Stimulated activated naive CD8-positive, alpha-beta T cell treated with anti-CD3 and anti-CD28 coated beads, Interleukin-15, amount 100 ng/mL, for 72 hours (primary cell): ENCODE measurements at regions not wholly inside any gene's neighbourhood (a gene's known extent, or its start where the extent isn't known, plus 50 kb on each side); places are given as distances from the start of the nearest gene placed in this dataset.

Experiments
- ATAC-seq: fragments of 150-1000 bp; cut with Tn5 transposase; 2 replicates; pipeline ENCODE4 v1.10.0; 2021; ENCODE audit warnings: mild to moderate bottlenecking, moderate library complexity
- DNase-seq, 2 donors: peaks; one replicate each; pipeline ENCODE4 v3.0.0; 2021 to 2022
- H3K27ac Mint-ChIP-seq, 2 donors: one replicate each; pipeline ENCODE4 v1.8.0; 2022; ENCODE audit warnings: mild to moderate bottlenecking in 2 of 2, mixed read lengths in 2 of 2, moderate library complexity in 2 of 2
- H3K27me3 Mint-ChIP-seq: one replicate; pipeline ENCODE4 v1.8.0; 2022; ENCODE audit warnings: mixed read lengths
- H3K4me1 Mint-ChIP-seq: one replicate; pipeline ENCODE4 v1.8.0; 2022; ENCODE audit warnings: mild to moderate bottlenecking, mixed read lengths
- H3K4me3 Mint-ChIP-seq, 2 donors: one replicate each; pipeline ENCODE4 v1.8.0; 2022; ENCODE audit warnings: mild to moderate bottlenecking in 2 of 2, mixed read lengths in 2 of 2, moderate library complexity in 1 of 2
- H3K9me3 Mint-ChIP-seq, 2 donors: one replicate each; pipeline ENCODE4 v1.8.0; 2022; ENCODE audit warnings: mixed read lengths in 2 of 2

DNA sequence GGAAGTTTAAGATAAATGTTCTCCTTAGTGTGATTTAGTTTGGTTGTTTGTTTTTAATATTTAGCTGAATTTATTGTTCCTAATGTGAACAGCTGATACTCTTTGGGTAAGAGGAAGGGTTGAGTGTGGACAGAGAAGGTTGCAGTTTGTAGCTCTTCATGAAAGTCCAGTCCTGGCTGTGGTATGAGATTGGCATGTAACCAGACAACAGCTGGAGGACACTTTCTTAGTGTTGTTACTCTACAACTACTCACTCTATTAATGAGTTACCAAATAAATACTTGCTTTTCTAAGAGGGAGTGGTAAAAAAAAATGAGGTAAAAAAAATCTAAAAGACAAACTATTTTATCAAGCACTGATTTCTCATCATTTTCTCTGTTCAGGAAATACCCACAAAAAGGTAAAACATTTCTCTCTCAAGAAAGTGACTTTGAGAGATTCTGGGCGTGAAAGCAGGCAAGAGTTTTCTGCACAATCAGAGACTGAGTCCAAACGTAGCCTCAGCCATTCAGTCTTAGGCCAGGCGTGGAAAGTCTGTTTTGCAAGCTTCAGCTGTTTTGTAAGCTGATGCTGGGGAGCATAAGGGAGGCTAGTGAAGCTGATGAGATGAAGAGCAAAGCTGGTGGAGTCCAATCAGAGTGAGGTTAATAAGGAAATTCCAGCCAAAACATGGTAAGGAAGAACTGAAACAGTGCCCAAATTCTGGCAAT, 138.5 kb upstream of the ARPP21 start:
- Mint-ChIP-seq H3K27ac (no peak overlapping the region), H3K4me3 (no peak overlapping the region), H3K9me3 (peaks cover 3 to 6% of the 10 kb centered on the region in 2 donors), H3K27me3 (no peaks in the 10 kb centered on the region), H3K4me1 (no peaks in the 10 kb centered on the region)
- DNase-seq = no peak
- ATAC-seq = no peak

GRCh38 chr3:35502699-35503098, 136.6 kb upstream of the ARPP21 start:
- no peaks in the 10 kb centered on the region for H3K27me3 Mint-ChIP-seq
- H3K9me3 Mint-ChIP-seq = peaks cover 6 to 13% of the 10 kb centered on the region in 2 donors
- H3K4me3 Mint-ChIP-seq = no peak overlapping the region
- H3K27ac Mint-ChIP-seq = no peak overlapping the region
- no peaks in the 10 kb centered on the region for H3K4me1 Mint-ChIP-seq
- ATAC-seq (no peak), DNase-seq (no peak)

DNA sequence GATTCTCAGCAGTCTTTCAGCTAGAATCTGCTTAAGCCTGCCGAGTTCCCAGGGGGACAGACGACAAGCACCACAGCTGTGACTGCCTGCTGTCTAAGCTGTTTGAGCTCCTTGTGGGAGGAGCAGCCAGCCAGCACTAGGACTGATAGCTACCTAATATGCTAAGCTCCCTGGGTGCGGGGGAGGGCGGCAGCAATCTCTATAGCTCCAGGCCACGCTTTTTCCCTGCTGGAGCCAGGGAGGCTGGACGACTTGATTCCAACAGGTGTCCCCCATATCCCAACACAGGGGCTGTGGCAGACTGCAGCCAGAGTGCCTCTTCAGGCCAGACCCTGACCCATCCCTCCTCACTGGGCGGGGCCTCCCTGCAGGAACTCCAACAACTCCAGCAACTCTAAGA, 134.1 kb upstream of the ARPP21 start:
- no peak overlapping the region for H3K4me3 Mint-ChIP-seq
- ATAC-seq (no peak), DNase-seq (no peak)
- H3K9me3 Mint-ChIP-seq = peaks cover 0 to 13% of the 10 kb centered on the region in 2 donors
- no peaks in the 10 kb centered on the region for H3K4me1 Mint-ChIP-seq
- no peak overlapping the region for H3K27ac Mint-ChIP-seq
- no peaks in the 10 kb centered on the region for H3K27me3 Mint-ChIP-seq

DNA sequence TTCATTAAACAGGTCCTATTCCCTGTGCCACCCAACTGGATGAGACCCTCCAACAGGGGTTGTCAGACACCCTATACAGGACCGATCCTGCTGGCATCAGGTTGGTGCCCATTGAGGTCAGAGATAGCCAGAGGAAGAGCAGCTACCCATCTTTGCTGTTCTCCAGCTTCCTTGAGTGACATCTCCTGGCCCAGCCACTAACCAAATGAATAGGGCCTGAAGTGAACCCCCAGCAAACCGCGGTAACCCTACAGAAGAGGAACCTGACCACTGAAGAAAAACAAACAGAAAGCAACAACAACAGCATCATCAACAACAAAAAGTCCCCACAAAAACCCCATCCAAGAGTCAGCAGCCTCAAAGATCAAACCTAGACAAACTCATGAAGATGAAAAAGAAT, 133.6 kb upstream of the ARPP21 start:
- Mint-ChIP-seq H3K9me3 (peaks cover 0 to 13% of the 10 kb centered on the region in 2 donors), H3K4me1 (no peaks in the 10 kb centered on the region), H3K4me3 (no peak overlapping the region), H3K27me3 (no peaks in the 10 kb centered on the region), H3K27ac (no peak overlapping the region)
- DNase-seq = no peak
- ATAC-seq = no peak

DNA sequence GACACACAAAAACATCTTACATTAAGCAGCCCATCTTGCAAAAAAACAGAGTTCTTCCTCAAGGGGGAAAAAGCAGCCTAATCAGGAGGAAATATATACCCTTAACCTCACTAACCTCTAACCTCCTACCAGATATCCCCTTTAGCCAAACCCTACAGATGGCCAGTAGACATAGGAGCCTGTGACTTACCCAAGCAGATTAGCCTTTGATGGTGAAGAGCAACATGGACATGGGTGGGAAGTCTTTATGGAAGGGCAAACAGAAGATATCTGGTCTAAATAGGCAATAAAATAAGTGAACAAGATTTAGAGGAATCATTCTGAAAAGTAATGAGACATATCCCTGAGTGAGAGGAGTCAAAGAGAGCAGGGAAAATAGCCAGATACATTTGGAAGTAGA, 119.4 kb upstream of the ARPP21 start:
- ATAC-seq = no peak
- H3K27me3 Mint-ChIP-seq = no peaks in the 10 kb centered on the region
- no peak overlapping the region for H3K27ac Mint-ChIP-seq
- no peak for DNase-seq
- peaks cover 6 to 7% of the 10 kb centered on the region in 2 donors for H3K9me3 Mint-ChIP-seq
- H3K4me1 Mint-ChIP-seq = no peaks in the 10 kb centered on the region
- no peak overlapping the region for H3K4me3 Mint-ChIP-seq

GRCh38 chr3:35521196-35521595, 118.1 kb upstream of the ARPP21 start:
- Mint-ChIP-seq H3K27me3 (no peaks in the 10 kb centered on the region), H3K27ac (no peak overlapping the region), H3K4me3 (no peak overlapping the region), H3K9me3 (peaks cover 6 to 7% of the 10 kb centered on the region in 2 donors), H3K4me1 (no peaks in the 10 kb centered on the region)
- no peak for DNase-seq
- ATAC-seq = no peak

GRCh38 chr3:35522450-35522849, 116.9 kb upstream of the ARPP21 start:
- Mint-ChIP-seq H3K9me3 (peaks cover 2 to 3% of the 10 kb centered on the region in 2 donors), H3K4me3 (no peak overlapping the region), H3K4me1 (no peaks in the 10 kb centered on the region), H3K27ac (no peak overlapping the region), H3K27me3 (no peaks in the 10 kb centered on the region)
- DNase-seq = no peak
- no peak for ATAC-seq

DNA sequence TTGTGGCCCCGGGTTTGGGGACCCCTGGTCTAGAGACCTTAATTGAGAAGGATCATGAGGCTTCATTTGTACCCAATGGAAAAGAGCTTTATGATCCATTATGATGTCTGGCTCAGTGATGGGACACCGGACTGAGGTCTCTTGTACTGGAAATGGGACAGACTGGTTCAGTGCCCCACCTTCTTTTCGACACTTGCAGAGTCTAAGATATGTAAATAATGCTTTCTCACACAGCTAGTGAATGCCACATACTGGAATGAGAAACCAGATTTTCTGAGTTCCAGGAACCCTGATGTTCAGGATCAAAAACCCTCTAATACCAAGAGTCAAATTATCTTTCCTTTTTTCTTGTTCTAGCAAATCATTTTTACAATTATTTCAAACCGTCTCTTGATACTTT, 116.3 kb upstream of the ARPP21 start:
- no peaks in the 10 kb centered on the region for H3K9me3 Mint-ChIP-seq
- H3K4me3 Mint-ChIP-seq = no peak overlapping the region
- no peaks in the 10 kb centered on the region for H3K4me1 Mint-ChIP-seq
- DNase-seq = no peak
- ATAC-seq = no peak
- no peaks in the 10 kb centered on the region for H3K27me3 Mint-ChIP-seq
- no peak overlapping the region for H3K27ac Mint-ChIP-seq

DNA sequence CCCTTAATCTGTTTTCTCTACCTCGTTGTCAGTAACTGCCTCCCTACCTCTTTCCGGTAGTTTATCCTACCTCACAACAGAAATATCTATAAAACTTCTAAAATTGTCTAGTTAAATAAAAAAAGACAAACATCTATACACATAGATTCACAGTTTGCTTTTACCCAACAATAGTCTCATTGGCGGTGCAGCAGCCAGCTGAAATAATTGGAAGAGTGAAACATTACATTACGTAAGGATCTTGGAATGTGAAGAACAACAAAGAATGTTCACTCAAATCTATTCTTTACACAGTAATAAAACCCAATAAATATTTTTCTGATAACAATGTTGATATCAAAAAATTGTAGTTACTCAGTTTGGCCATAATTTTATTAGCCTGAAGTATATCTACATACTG, 115.5 kb upstream of the ARPP21 start:
- Mint-ChIP-seq H3K4me3 (no peak overlapping the region), H3K27me3 (no peaks in the 10 kb centered on the region), H3K9me3 (no peaks in the 10 kb centered on the region), H3K27ac (no peak overlapping the region), H3K4me1 (no peaks in the 10 kb centered on the region)
- no peak for DNase-seq
- no peak for ATAC-seq

- no peaks in the 10 kb centered on the region for H3K4me1 Mint-ChIP-seq
- DNase-seq = no peak
- ATAC-seq = no peak
- no peak overlapping the region for H3K27ac Mint-ChIP-seq
- no peak overlapping the region for H3K4me3 Mint-ChIP-seq
- no peaks in the 10 kb centered on the region for H3K27me3 Mint-ChIP-seq
- no peaks in the 10 kb centered on the region for H3K9me3 Mint-ChIP-seq
Measured at GRCh38 chr3:35524856-35525255, 114.5 kb upstream of the ARPP21 start.

- no peak overlapping the region for H3K4me3 Mint-ChIP-seq
- H3K27ac Mint-ChIP-seq = no peak overlapping the region
- no peak for ATAC-seq
- no peaks in the 10 kb centered on the region for H3K4me1 Mint-ChIP-seq
- no peak for DNase-seq
- no peaks in the 10 kb centered on the region for H3K27me3 Mint-ChIP-seq
- no peaks in the 10 kb centered on the region for H3K9me3 Mint-ChIP-seq
Measured at GRCh38 chr3:35528728-35529127, 110.6 kb upstream of the ARPP21 start.

- ATAC-seq (no peak), DNase-seq (no peak)
- Mint-ChIP-seq H3K27ac (no peak overlapping the region), H3K27me3 (no peaks in the 10 kb centered on the region), H3K9me3 (no peaks in the 10 kb centered on the region), H3K4me1 (no peaks in the 10 kb centered on the region), H3K4me3 (no peak overlapping the region)
Measured at GRCh38 chr3:35529337-35529736, 110.0 kb upstream of the ARPP21 start.

DNA sequence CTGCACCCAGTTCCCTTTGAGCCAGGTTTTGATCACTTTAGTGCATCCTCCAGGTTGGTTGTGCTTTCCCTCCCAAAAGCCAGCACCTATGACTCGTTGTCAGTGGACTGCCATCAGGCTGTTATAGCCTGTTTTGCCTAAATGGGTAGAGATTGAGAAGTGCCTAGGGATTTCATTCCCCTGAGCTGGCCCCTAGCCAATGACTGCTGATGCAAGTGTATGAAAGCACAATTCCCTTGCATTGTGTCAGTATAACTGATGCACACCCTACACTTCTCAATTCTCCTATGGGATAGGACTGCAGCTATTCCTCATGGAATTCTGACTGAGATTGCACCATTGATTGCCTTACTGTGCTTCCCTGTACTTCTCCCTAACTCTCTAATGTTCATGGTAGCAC, 102.1 kb upstream of the ARPP21 start:
- Mint-ChIP-seq H3K9me3 (no peaks in the 10 kb centered on the region), H3K27me3 (no peaks in the 10 kb centered on the region)
- no peak for ATAC-seq

DNA sequence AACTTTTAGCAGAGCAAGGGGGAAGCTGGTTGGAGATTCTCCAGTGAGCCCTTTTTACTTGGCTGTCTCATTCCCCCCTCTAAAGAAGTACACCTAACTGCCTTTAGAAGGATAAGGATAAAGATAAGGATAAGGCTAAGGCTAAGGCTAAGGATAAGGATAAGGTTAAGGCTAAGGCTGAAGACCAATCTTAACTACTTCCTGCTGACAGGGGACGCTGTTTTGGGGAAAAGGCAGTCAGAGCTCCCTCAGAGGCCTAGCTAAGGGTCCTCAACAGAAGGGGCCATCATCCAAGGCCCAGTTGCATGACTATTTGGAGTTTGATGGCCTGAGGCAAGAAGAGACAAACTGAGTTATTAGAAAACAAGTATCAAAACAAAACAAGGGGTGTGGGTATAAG, 94.3 kb upstream of the ARPP21 start:
- ATAC-seq = no peak
- H3K4me1 Mint-ChIP-seq = no peaks in the 10 kb centered on the region

More for the DNA sequence above, 102.1 kb upstream of the ARPP21 start:
- Mint-ChIP-seq H3K27ac (no peak overlapping the region), H3K4me1 (no peaks in the 10 kb centered on the region), H3K4me3 (no peak overlapping the region)
- no peak for DNase-seq

DNA sequence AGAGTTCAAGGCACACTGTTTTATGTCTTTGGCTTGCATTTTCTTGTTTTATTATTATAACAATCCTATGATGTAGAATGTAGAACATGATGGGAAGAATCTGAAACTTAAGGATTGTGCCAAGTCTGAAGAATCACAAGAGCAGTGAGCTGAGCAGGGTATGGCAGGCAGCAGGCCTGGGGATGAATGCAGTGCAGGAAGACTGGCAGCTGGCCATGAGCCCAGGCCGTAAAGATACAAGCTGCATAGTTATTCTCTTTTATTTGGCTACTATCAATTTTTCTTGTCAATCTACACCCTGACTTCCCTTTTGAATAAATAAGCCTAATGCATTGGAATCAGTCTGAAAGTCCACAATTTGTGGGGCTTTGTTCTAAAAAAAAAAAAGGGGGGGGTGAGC, 89.6 kb upstream of the ARPP21 start:
- H3K9me3 Mint-ChIP-seq = no peaks in the 10 kb centered on the region
- ATAC-seq (no peak), DNase-seq (no peak)
- H3K4me1 Mint-ChIP-seq = no peaks in the 10 kb centered on the region
- no peaks in the 10 kb centered on the region for H3K27me3 Mint-ChIP-seq
- no peak overlapping the region for H3K4me3 Mint-ChIP-seq
- H3K27ac Mint-ChIP-seq = no peak overlapping the region

More for the DNA sequence above, 94.3 kb upstream of the ARPP21 start:
- Mint-ChIP-seq H3K9me3 (no peaks in the 10 kb centered on the region), H3K4me3 (no peak overlapping the region), H3K27me3 (no peaks in the 10 kb centered on the region), H3K27ac (no peak overlapping the region)
- DNase-seq = no peak

- DNase-seq (no peak), ATAC-seq (no peak)
- H3K9me3 Mint-ChIP-seq = peaks cover 7 to 8% of the 10 kb centered on the region in 2 donors
- no peak overlapping the region for H3K4me3 Mint-ChIP-seq
- H3K27ac Mint-ChIP-seq = no peak overlapping the region
- H3K27me3 Mint-ChIP-seq = no peaks in the 10 kb centered on the region
- no peaks in the 10 kb centered on the region for H3K4me1 Mint-ChIP-seq
Measured at GRCh38 chr3:35562141-35562540, 77.2 kb upstream of the ARPP21 start.

GRCh38 chr3:35565048-35565447, 74.3 kb upstream of the ARPP21 start:
- no peak for ATAC-seq
- H3K27me3 Mint-ChIP-seq = no peaks in the 10 kb centered on the region
- H3K9me3 Mint-ChIP-seq = no peaks in the 10 kb centered on the region

More at GRCh38 chr3:35565048-35565447, 74.3 kb upstream of the ARPP21 start:
- DNase-seq = no peak
- Mint-ChIP-seq H3K4me1 (no peaks in the 10 kb centered on the region), H3K27ac (no peak overlapping the region), H3K4me3 (no peak overlapping the region)
